H7 (cell line): ENCODE measurements at regions not wholly inside any gene's neighbourhood (a gene's known extent, or its start where the extent isn't known, plus 50 kb on each side); places are given as distances from the start of the nearest gene placed in this dataset.

Experiments used
- DNase-seq: peaks from one replicate; pipeline ENCODE4 v3.0.0; 2012
- H3K27me3 ChIP-seq: 2 replicates; pipeline ENCODE4 v1.6.0; 2011; ENCODE audit warnings: mild to moderate bottlenecking, low read length; ENCODE audit not compliant: control insufficient read depth, insufficient read depth
- H3K36me3 ChIP-seq: replicated peaks from 2 replicates; pipeline ENCODE4 v1.5.1; 2011; ENCODE audit warnings: low read length; ENCODE audit not compliant: control insufficient read depth, insufficient read depth
- H3K4me3 ChIP-seq: 2 replicates; pipeline ENCODE4 v1.5.1; 2011; ENCODE audit warnings: low read depth, mild to moderate bottlenecking, control low read depth, low read length, moderate library complexity; ENCODE audit not compliant: insufficient read depth

DNA sequence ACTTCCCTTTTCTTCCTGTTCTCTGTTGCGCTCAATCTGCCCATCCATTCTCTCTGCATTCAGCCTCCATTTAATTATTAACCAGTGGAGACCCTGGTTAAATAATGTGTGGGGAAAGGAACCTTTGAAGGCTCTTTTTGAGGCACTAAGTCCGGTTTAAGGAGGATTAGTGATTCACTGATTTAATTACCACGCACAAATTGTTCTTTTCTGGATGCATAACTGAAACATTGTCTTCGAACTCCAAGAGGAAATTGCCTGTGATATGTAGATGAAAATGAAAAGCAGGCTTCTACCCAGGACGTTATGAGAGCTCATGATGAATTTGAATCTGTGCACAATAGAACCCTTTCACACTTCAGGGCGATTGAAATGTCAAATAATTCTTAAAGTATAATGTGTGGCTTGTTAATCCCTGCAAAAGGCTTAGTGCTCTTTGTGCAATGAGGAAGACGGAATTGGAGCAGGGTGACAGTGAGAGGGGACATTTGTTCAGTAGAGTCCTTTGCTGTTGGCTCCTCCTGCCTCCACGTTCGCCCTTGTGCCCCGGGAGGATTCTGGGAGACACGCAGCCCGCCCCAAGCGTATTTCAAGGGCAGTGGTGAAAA is 51.1 kb upstream of the ZNF236 start:
- H3K4me3 ChIP-seq = no peak overlapping the region
- H3K36me3 ChIP-seq = no peaks in the 10 kb centered on the region
- no peak for DNase-seq
- no peaks in the 10 kb centered on the region for H3K27me3 ChIP-seq

GRCh38 chr18:76767954-76768353 is 54.4 kb upstream of the ZNF236 start:
- Histone ChIP-seq H3K4me3 (no peak overlapping the region), H3K36me3 (no peaks in the 10 kb centered on the region), H3K27me3 (no peaks in the 10 kb centered on the region)
- no peak for DNase-seq

DNA sequence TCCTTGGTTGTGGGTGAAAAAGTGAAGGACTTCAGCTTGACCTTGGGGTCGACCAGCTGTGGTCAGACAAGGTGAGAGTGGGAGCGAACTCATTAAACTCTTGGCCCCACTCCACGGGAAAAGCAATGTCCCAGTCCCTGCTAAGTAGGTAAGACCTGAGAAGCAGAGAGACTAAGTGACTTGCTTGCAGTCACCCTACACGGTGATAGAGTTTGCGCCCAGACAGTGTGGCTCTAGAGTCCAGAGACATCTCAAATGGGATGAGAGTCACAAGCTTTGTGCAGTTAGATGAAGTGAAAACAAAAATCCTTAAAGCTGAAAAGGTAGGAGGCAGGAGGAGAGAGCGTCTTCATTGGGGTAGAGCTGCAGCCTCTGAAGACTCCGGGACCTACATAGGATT is 55.9 kb upstream of the ZNF236 start:
- DNase-seq = no peak
- Histone ChIP-seq H3K4me3 (no peak overlapping the region), H3K36me3 (no peaks in the 10 kb centered on the region), H3K27me3 (no peaks in the 10 kb centered on the region)

- DNase-seq = no peak
- Histone ChIP-seq H3K4me3 (no peak overlapping the region), H3K36me3 (no peaks in the 10 kb centered on the region), H3K27me3 (no peaks in the 10 kb centered on the region)
These were observed 56.7 kb upstream of the ZNF236 start for GRCh38 chr18:76765649-76766048.

- H3K36me3 ChIP-seq = no peaks in the 10 kb centered on the region
- peak; percentile 60 for DNase-seq
These were observed 58.0 kb upstream of the ZNF236 start for GRCh38 chr18:76764291-76764901.

DNA sequence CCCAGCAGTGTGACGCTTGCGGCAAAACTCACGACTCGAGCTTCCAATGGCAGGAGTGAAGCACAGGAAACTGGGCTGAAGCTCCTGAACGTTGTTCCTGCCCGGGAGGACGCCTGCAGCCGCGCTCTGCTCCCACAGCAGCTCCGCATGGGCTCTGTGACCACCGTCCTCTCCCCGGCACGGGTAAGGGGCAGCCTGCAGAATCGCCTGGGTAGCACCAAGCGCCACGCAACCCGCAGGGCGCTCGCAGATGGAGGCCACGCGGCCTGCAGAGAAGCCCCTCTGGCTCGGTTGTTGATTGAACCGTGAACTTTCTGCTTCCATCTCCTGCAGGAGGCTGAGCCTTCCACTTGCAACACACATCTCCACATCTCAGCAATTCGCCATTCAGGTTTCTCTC is 63.3 kb upstream of the ZNF236 start:
- H3K36me3 ChIP-seq = no peaks in the 10 kb centered on the region
- H3K4me3 ChIP-seq = no peak overlapping the region
- no peaks in the 10 kb centered on the region for H3K27me3 ChIP-seq
- no peak for DNase-seq

More at GRCh38 chr18:76764291-76764901, 58.0 kb upstream of the ZNF236 start:
- Histone ChIP-seq H3K27me3 (no peaks in the 10 kb centered on the region), H3K4me3 (no peak overlapping the region)

GRCh38 chr18:76757925-76758324 is 64.4 kb upstream of the ZNF236 start:
- Histone ChIP-seq H3K36me3 (no peaks in the 10 kb centered on the region), H3K27me3 (no peaks in the 10 kb centered on the region), H3K4me3 (no peak overlapping the region)
- no peak for DNase-seq

DNA sequence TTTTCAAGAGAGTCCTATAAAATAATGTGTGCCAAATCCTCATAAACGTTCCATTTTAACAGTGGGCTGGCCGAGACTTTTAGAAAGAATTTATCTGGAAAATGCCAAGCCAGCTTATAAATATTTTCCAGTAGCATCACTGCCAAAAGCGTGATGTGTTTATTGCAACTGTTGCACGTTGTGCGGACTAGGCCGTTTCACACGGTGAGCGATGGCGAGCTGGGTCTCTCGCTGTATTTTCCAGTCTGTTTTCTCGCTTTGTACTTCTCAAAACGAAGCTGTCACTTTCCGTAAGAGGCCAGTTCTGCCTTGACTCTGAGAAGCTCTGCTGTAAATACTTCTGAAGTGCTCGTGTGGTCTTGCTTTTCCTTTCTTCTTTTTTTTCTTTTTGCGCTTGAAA is 65.0 kb upstream of the ZNF236 start:
- Histone ChIP-seq H3K27me3 (no peaks in the 10 kb centered on the region), H3K4me3 (no peak overlapping the region), H3K36me3 (no peaks in the 10 kb centered on the region)
- no peak for DNase-seq

GRCh38 chr18:76756531-76757253 is 65.7 kb upstream of the ZNF236 start:
- Histone ChIP-seq H3K36me3 (no peaks in the 10 kb centered on the region), H3K27me3 (no peaks in the 10 kb centered on the region), H3K4me3 (no peak overlapping the region)
- no peak for DNase-seq

GRCh38 chr18:76754351-76754750 is 68.0 kb upstream of the ZNF236 start:
- Histone ChIP-seq H3K27me3 (no peaks in the 10 kb centered on the region; the same call in 1 of the 2 replicates), H3K4me3 (no peak overlapping the region), H3K36me3 (no peaks in the 10 kb centered on the region)
- no peak for DNase-seq

GRCh38 chr18:76752400-76752799 is 70.0 kb upstream of the ZNF236 start:
- no peak for DNase-seq
- Histone ChIP-seq H3K4me3 (no peak overlapping the region), H3K27me3 (no peaks in the 10 kb centered on the region; the same call in 1 of the 2 replicates), H3K36me3 (no peaks in the 10 kb centered on the region)

- H3K36me3 ChIP-seq = no peaks in the 10 kb centered on the region
- DNase-seq = no peak
- no peak overlapping the region for H3K4me3 ChIP-seq
- H3K27me3 ChIP-seq = no peaks in the 10 kb centered on the region; the same call in 1 of the 2 replicates
These were observed 71.2 kb upstream of the ZNF236 start for GRCh38 chr18:76750917-76751890.

- DNase-seq = no peak
- H3K4me3 ChIP-seq = no peak overlapping the region
These were observed 72.1 kb upstream of the ZNF236 start for GRCh38 chr18:76750269-76750668.

GRCh38 chr18:76747676-76748075 is 74.7 kb upstream of the ZNF236 start:
- no peak for DNase-seq
- no peak overlapping the region for H3K4me3 ChIP-seq
- H3K36me3 ChIP-seq = no peaks in the 10 kb centered on the region
- no peaks in the 10 kb centered on the region; the same call in 1 of the 2 replicates for H3K27me3 ChIP-seq

More at GRCh38 chr18:76750269-76750668, 72.1 kb upstream of the ZNF236 start:
- Histone ChIP-seq H3K27me3 (no peaks in the 10 kb centered on the region; the same call in 1 of the 2 replicates), H3K36me3 (no peaks in the 10 kb centered on the region)
